Astrocyte of the cerebellum (primary cell): ENCODE measurements at regions not wholly inside any gene's neighbourhood (a gene's known extent, or its start where the extent isn't known, plus 50 kb on each side); places are given as distances from the start of the nearest gene placed in this dataset.
"Not testable (repeated sequence)": the region's sequence is repeated elsewhere in the genome, so short reads cannot be mapped to it uniquely, and the experiment has no call there.

Experiments used
- DNase-seq: peaks from one replicate; pipeline ENCODE4 v3.0.0-alpha.2; 2011; ENCODE audit warnings: low read depth
- H3K4me3 ChIP-seq: 2 replicates; pipeline ENCODE4 v1.5.1; 2011; ENCODE audit warnings: mild to moderate bottlenecking, low read depth, low read length, moderate library complexity
- CTCF ChIP-seq: IDR thresholded peaks from 2 replicates; pipeline ENCODE4 v1.5.1; 2012; ENCODE audit warnings: low read length, low read depth, moderate library complexity, mild to moderate bottlenecking; ENCODE audit errors: missing control alignments
- in situ Hi-C: cut with HindIII; loops from 2 replicates; pipeline ENCODE4 v1.10.0; 2017; ENCODE audit warnings: low sequenced_read_pairs

- H3K4me3 ChIP-seq: no peak overlapping the region
- no peak for TF ChIP-seq CTCF
- DNase-seq: no peak
- in situ Hi-C loops: no loop called here
Observed at GRCh38 chr4:31246856-31247255, 526.7 kb downstream of the PCDH7 start.

- no peak overlapping the region for H3K4me3 ChIP-seq
- DNase-seq: no peak
- in situ Hi-C loops: no loop called here
- TF ChIP-seq CTCF: no peak
Observed at GRCh38 chr4:31259119-31259518, 539.0 kb downstream of the PCDH7 start.

- TF ChIP-seq CTCF: no peak
- no peak for DNase-seq
- no peak overlapping the region for H3K4me3 ChIP-seq
- in situ Hi-C loops: no loop called here
Observed at GRCh38 chr4:31261632-31262031, 541.5 kb downstream of the PCDH7 start.

GRCh38 chr4:31266094-31266493, 545.9 kb downstream of the PCDH7 start:
- DNase-seq, H3K4me3 ChIP-seq, in situ Hi-C loops: not testable (repeated sequence)

- in situ Hi-C loops: no loop called here
- no peak for DNase-seq
- TF ChIP-seq CTCF: no peak
- H3K4me3 ChIP-seq: no peak overlapping the region
Observed at GRCh38 chr4:31272331-31273061, 552.3 kb downstream of the PCDH7 start.

- TF ChIP-seq CTCF: no peak
- in situ Hi-C loops: no loop called here
- H3K4me3 ChIP-seq: no peak overlapping the region
- DNase-seq: no peak
Observed at GRCh38 chr4:31275906-31276305, 555.7 kb downstream of the PCDH7 start.

GRCh38 chr4:31283679-31284078, 563.5 kb downstream of the PCDH7 start:
- DNase-seq: no peak
- TF ChIP-seq CTCF: no peak
- in situ Hi-C loops: no loop called here

More at GRCh38 chr4:31283679-31284078, 563.5 kb downstream of the PCDH7 start:
- H3K4me3 ChIP-seq: no peak overlapping the region
